ENCODE measurements at regions not wholly inside any gene's neighbourhood (a gene's known extent, or its start where the extent isn't known, plus 50 kb on each side); places are given as distances from the start of the nearest gene placed in this dataset.
A peak's percentile ranks its signal among the peaks of the same experiment; 100 is the strongest.

DNA sequence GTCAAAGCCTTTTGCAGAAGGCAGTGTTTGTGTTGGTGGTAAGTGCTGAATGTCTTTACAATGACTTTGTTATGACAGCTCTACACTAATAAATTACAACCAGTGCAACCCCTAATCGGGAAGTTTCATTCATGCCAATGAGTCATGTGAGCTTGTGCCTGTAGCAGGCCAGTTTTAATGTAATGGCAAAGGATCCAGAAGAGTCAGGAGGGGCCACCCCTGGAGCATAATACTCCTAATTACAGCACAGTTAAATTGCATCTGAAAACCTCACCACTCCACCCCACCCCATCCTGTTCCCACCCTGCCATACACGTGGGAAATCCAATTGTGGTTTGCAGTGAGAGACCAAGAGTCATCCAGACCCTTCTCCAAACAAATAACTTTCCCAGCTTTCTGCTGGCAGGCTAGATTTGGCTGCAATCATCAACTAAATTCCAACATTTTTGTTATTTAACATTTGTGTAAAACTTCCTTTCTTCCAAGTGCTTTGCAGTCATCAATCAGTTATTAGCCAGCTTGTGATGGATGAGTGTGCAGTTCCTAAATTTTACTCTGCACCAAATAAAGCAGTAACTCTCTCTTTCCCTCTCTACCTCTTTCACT, 277.3 kb upstream of the FAT3 start:
- DNase-seq, result peak; percentile 87

- peak; percentile 37 for DNase-seq
Measured at GRCh38 chr11:91946397-91946951, 278.1 kb upstream of the FAT3 start.

DNA sequence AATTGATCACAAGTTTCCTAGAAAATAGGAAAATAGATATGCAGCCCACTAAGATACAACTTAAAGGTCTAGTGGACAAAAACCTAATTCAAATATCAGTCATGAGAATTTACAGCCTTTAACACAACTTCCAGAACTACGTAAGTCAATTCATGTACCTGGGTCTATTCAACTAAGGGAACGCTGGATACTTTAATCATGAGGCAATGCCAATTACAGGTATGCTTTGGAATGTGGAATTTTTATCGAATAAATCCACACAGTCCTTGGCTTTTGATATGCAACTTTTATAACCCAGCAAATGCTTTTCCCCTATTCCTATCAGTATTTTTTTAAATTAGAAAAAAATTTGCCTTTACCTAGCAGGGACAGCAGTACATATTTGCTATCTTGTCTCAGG, 289.5 kb upstream of the FAT3 start:
- DNase-seq, result no peak

- DNase-seq, result peak; percentile 81
Measured at GRCh38 chr11:91932151-91932821, 292.3 kb upstream of the FAT3 start.

GRCh38 chr11:91927448-91927847, 297.2 kb upstream of the FAT3 start:
- DNase-seq, result no peak

DNA sequence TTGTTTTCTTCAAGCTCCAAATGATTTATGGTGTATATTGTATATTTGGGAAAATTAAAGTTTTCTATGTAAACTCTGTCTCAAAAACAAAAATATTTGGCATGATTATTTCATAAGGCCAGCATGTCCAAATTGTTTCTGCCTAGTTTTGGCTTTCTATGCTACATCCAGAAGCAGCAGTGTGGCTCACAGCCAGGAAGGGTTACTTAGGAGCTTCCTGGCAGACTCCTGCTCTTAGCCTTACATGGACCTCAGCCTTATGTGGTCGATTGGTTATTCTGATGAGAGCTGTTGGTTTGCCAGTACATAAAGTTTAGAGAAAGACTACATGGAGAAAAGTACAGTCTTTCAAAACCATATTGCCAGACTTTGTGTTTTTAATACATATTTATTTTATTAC, 297.7 kb upstream of the FAT3 start:
- peak; percentile 7 for DNase-seq

DNA sequence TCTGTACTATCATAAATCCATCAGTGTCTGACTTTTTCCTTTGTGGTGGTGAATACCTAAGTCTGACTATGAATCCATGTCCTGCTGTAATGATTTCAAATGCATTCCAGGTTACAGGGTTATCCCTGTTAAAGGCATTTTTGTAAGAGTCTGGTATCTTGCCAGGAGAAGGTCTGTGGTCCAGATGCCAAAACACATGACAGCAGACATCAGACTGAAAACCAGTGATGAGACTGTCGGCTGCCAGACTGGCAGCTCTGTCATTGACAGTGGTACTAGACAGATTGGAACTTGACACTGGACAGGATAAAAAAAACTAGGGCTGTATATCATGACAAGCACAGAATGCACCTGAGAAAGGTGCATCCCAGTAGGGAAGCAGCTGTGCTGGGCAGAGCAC, 301.8 kb upstream of the FAT3 start:
- no peak for DNase-seq

GRCh38 chr11:91921974-91922373, 302.6 kb upstream of the FAT3 start:
- no peak for DNase-seq

DNA sequence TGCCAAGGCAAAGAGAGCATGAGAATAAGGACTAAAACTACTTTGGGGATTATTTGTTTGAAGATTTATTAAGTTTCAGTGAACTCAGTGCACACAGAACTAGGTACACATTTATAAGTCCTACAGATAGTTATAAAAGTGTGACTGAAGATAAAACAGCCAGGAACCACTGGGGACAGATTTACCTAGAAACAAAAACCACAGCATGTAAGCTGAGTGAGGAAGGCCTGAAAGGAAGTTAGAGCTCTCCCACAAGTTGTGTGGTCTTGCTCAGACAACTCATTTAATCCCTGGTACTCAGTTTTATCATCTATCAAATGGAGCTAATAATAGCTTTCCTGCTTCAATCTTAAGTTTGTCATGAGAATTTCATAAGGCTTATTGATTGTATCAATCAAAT, 311.2 kb upstream of the FAT3 start:
- DNase-seq, result no peak

- no peak for DNase-seq
Measured at GRCh38 chr11:91912322-91912721, 312.3 kb upstream of the FAT3 start.

DNA sequence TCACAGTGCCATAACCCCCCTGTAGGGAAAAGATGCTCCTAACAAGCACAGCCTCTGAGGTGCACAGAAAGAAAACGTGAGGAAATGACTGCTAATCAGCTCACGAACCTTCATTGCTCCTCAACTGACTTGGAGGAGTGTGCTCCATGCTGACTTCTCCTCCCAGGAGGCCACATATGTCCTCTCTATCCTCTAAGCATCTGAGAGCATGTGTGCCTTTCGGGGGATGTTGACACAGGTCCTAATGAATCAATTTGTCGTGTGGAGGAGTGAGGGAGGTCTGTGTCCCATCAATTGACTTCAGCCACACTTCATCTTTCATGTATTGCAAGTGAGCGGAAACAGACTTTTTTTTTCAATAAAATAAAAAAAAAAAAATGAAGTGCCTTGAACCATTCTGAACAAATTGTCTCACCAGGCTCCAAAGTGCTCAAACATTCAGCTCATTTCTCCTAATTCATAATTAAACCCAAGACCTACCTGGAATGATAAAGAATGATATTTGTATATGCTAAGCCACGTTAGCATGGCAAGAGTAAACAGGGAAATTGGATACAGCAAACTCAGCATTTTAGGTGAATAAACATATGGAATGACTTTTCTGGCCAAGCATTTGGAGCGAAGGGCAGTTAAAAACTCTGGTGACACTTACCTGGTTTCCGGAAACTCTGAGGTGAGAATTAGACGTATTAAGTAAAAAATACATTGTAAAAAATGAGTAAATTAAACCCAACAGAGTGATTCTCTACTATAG, 317.6 kb upstream of the FAT3 start:
- DNase-seq, result no peak

DNA sequence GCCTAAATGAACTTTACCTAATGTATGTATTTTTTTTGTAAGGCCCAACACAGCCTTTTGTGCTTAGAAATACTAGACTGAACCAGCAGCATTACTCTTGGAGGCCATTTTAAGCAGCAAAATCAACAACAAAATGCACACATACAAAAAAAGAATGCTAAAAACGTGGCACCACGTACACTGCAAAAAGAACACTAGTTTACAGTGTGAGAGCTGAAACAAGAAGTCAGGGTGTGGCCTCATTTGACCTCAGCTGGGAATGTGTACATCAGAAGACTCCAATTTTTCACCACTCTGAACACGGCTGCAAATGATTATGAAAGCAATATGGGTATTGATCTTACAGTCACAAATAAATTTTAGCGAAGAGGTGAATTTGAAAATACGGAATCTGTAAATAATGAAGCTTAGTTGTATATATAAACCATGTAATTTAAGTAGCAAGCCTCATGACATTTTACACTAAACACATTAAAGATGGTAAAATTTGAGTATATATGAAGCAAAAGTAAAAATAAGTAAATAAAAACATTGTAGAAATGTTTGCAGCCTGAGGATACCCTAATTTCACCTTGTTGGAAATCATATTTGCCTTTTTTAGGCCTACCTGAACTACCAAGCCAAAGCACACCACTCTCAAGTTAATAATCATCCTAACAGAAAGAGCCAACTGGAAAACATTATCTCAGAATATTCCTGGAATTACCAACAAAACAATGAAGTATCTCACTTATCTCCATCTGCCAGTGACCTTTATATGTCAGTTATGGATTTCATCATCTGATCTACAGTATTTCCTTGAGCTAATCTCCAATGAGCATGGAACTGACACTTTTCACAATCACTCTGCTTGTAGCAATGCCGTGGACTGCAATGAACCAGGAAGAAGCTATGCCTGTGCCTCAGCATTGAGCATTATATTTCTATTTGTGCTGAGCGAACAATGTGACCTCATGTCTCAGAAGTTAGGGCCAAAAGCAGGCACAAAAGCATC, 319.5 kb upstream of the FAT3 start:
- no peak for DNase-seq

GRCh38 chr11:91902312-91902711, 322.3 kb upstream of the FAT3 start:
- DNase-seq, result no peak

- DNase-seq, result no peak
Measured at GRCh38 chr11:91880660-91881059, 344.0 kb upstream of the FAT3 start.

DNA sequence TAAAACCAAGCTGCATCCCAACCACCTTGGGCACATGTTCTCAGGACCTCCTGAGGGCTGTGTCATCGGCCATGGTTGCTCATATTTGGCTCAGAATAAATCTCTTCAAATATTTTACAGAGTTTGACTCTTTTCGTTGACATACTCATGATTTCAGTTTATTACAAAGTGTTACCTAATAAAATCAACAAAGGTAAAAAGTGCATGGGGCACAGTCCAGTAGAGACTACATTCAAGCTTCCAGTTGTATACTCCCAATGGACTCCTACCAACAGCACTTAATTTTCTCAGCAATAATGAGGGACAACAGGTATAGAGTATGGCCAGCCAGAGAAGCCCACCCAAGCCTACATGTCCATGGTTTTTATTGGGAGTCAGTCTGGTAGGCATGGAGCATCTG, 347.9 kb upstream of the FAT3 start:
- no peak for DNase-seq

GRCh38 chr11:91872243-91872642, 352.4 kb upstream of the FAT3 start:
- DNase-seq, result peak; percentile 77

DNA sequence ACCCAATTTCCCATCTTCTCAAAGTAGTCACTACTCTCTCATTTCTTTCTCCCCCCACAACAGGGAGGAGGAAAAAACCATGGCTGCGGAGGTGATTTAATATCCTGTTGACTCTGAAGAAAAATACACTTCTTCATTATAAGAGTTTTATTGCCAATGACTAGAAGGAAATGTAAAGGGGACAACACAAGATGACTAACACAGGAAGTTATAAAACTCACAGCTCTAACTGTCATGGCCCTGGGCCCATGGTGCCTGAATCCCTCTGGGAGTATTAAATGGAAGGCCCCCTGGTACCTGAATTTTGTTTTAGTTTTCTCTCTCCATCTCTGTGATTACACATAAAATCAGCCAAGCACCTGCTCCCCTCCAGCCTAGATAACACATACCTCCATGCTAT, 352.8 kb upstream of the FAT3 start:
- peak; percentile 67 for DNase-seq

GRCh38 chr11:91871048-91871447, 353.6 kb upstream of the FAT3 start:
- DNase-seq, result no peak

- DNase-seq, result no peak
Measured at GRCh38 chr11:91869686-91870085, 354.9 kb upstream of the FAT3 start.

DNA sequence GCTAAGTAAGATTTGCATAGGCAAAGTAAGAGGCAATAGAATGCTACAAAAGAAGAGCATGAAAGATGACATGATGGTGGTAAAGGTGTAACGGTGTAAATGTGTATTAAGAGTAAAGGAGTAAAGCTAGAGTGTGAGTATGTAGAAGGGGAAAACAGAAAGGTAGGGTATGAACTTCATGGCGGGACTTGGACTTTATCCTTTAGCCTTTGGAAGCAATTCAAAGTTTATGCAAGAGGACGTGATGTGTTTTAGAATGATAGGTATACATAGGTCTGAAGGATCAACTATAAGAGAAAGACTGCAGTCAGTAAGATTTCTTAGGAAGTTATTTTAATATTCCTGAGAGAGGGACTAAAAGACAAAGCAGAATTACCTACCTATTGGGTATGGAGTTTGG, 358.0 kb upstream of the FAT3 start:
- DNase-seq, result no peak

- peak; percentile 38 for DNase-seq
Measured at GRCh38 chr11:91860661-91861060, 364.0 kb upstream of the FAT3 start.

DNA sequence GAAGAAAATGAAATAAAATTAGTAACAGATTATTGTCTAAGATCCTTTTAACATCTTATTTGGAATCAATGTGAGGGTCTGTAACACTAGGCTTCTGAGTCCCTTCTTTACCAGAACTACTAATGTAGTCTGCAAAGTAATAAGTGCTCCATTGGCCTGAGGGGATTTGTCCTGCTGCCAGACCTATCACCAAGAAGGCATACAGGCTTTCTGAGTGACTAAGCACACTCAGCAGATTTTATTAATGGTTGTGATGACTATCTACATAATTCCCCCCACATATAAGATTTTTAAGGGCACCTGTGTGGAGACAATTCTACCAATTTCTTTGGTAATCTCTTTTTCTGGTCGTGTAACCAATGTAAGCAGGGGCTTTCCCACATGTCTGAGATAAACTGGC, 365.0 kb upstream of the FAT3 start:
- DNase-seq, result peak; percentile 18

- peak; percentile 74 for DNase-seq
Measured at GRCh38 chr11:91857179-91857578, 367.4 kb upstream of the FAT3 start.

Measured in fibroblast of skin of right quadriceps (primary cell).